ENCODE measurements at regions not wholly inside any gene's neighbourhood (a gene's known extent, or its start where the extent isn't known, plus 50 kb on each side); places are given as distances from the start of the nearest gene placed in this dataset.

DNA sequence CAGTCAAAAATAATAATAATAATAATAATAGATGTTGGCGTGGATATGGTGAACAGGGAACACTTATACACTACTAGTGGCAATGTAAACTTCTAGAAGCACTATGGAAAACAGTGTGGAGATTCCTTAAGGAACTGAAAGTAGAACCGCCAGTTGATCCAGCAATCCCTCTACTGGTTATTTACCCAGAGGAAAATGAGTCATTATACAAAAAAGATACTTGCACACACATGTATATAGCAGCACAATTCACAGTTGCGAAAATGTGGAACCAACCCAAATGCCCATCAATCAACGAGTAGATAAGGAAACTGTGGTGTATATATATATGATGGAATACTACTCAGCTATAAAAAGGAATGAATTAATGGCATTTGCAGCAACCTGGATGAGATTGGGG, 176.0 kb downstream of the PLPP3 start:
- TF ChIP-seq, protein P1, sequence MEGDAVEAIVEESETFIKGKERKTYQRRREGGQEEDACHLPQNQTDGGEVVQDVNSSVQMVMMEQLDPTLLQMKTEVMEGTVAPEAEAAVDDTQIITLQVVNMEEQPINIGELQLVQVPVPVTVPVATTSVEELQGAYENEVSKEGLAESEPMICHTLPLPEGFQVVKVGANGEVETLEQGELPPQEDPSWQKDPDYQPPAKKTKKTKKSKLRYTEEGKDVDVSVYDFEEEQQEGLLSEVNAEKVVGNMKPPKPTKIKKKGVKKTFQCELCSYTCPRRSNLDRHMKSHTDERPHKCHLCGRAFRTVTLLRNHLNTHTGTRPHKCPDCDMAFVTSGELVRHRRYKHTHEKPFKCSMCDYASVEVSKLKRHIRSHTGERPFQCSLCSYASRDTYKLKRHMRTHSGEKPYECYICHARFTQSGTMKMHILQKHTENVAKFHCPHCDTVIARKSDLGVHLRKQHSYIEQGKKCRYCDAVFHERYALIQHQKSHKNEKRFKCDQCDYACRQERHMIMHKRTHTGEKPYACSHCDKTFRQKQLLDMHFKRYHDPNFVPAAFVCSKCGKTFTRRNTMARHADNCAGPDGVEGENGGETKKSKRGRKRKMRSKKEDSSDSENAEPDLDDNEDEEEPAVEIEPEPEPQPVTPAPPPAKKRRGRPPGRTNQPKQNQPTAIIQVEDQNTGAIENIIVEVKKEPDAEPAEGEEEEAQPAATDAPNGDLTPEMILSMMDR (IDR thresholded peaks at IDR 0.05): no peak
- no peak for TF ChIP-seq EP300 (IDR thresholded peaks at IDR 0.05)

All from ovary (tissue), 3 donors.